HFF-Myc (cell line): ENCODE measurements at regions not wholly inside any gene's neighbourhood (a gene's known extent, or its start where the extent isn't known, plus 50 kb on each side); places are given as distances from the start of the nearest gene placed in this dataset.

Experiments used
- DNase-seq: peaks from one replicate; pipeline ENCODE4 v3.0.0-alpha.2; 2011; ENCODE audit warnings: low read depth; ENCODE audit errors: extremely low read depth
- H3K4me3 ChIP-seq: replicated peaks from 2 replicates; pipeline ENCODE4 v1.5.1; 2011; ENCODE audit warnings: low read depth, mild to moderate bottlenecking, control low read depth, low read length
- TF ChIP-seq, protein P1 (sequence below): IDR thresholded peaks from 2 replicates; pipeline ENCODE4 v1.5.1; 2012; ENCODE audit warnings: mild to moderate bottlenecking, low read depth, low read length, control low read depth; ENCODE audit errors: missing control alignments

- H3K4me3 ChIP-seq = no peak overlapping the region
- DNase-seq = no peak
- TF ChIP-seq, protein P1, sequence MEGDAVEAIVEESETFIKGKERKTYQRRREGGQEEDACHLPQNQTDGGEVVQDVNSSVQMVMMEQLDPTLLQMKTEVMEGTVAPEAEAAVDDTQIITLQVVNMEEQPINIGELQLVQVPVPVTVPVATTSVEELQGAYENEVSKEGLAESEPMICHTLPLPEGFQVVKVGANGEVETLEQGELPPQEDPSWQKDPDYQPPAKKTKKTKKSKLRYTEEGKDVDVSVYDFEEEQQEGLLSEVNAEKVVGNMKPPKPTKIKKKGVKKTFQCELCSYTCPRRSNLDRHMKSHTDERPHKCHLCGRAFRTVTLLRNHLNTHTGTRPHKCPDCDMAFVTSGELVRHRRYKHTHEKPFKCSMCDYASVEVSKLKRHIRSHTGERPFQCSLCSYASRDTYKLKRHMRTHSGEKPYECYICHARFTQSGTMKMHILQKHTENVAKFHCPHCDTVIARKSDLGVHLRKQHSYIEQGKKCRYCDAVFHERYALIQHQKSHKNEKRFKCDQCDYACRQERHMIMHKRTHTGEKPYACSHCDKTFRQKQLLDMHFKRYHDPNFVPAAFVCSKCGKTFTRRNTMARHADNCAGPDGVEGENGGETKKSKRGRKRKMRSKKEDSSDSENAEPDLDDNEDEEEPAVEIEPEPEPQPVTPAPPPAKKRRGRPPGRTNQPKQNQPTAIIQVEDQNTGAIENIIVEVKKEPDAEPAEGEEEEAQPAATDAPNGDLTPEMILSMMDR = no peak
These were observed 129.5 kb upstream of the CDK1 start for GRCh38 chr10:60648761-60649160.

DNA sequence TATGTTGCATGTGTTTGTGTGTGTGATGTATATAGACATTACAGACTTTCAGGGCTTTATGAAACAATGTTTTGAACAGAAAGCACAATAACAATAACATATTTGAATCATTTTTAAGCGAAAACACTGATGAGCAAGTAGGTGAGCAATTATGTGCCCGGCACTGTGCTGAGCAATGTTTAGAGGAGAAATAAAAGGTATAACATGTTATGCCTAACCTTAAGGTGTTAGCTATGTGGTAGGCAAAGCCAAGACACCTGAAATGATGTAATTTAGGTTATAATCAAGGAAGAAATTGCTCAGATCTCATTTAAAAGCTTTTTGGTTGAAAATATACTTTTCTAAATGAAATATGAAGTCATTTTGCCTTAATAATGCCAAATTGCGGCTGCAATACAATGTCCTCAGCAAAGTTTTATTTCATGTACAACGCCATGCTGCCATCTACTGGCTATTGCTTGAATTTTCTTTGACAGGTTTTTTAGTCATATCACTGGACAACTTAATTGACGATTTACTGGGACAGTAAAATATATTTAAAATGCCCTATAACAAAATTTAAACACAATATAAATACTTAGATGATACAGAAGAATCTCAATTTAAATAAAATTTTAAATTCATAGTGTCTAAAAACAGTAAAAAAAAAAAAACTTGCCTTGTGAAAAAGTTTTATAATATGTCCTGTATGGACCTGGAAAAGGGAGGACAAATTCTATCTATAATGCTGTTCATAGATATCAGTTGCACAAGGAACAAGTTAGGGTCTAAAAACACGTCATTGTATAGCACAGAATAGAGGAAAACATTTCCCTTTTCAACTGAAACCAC, 131.1 kb upstream of the CDK1 start:
- H3K4me3 ChIP-seq = no peak overlapping the region
- TF ChIP-seq, protein P1 = peak; percentile 41
- DNase-seq = peak; percentile 58

DNA sequence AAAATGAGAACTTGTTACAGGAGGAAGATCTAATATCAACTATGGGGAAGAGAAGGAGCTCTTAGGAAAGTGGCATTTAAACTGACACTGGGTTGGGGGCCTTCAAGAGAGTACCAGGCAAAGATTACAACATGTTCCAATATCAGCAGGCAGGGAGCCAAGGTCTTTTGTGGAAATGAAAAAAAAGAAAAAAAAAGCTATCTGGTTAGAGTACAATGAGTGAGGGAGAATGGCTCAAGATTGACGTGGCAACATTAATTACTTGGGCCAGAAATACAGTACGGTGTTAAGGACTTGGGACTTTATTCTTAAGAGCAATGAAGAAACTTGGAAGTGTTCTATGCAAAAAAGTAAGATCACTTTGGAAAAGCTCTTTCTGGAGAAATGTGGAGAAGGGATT, 132.3 kb upstream of the CDK1 start:
- TF ChIP-seq, protein P1 = no peak
- DNase-seq = no peak

GRCh38 chr10:60644436-60645130, 133.7 kb upstream of the CDK1 start:
- no peak for DNase-seq

More for the DNA sequence above, 132.3 kb upstream of the CDK1 start:
- no peak overlapping the region for H3K4me3 ChIP-seq

DNA sequence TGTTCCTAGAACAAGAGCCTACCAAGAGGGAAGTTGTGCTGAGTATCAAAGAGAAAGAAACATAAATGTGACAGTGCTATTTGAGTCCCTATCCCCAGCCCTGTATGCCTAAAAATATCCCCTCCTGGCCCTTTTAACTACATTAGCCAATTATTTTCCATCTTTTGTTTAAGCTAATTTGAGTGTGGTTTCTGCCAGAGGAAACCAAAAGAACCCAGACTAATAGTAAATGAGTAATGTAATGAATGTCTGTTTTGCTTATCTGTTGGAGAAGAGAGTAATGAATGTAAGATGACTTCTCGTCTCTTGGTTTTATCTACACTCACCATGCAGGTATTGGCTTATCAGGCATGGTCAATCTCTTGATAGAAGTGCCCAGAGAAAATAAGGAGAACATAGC, 134.4 kb upstream of the CDK1 start:
- DNase-seq = no peak
- H3K4me3 ChIP-seq = no peak overlapping the region
- TF ChIP-seq, protein P1 = no peak

More at GRCh38 chr10:60644436-60645130, 133.7 kb upstream of the CDK1 start:
- TF ChIP-seq, protein P1 = no peak
- H3K4me3 ChIP-seq = no peak overlapping the region

GRCh38 chr10:60629332-60629731, 148.9 kb upstream of the CDK1 start:
- no peak for DNase-seq
- TF ChIP-seq, protein P1 = no peak
- no peak overlapping the region for H3K4me3 ChIP-seq
